Left lung (tissue), 4 donors: ENCODE measurements at regions not wholly inside any gene's neighbourhood (a gene's known extent, or its start where the extent isn't known, plus 50 kb on each side); places are given as distances from the start of the nearest gene placed in this dataset.

Experiments
- ATAC-seq: fragments of 200-7000 bp; cut with Tn5 transposase; one replicate; pipeline ENCODE4 v1.9.1; 2020; ENCODE audit warnings: moderate library complexity
- DNase-seq, 4 donors: peaks; one replicate each; pipeline ENCODE4 v3.0.0-alpha.2; 2013 to 2020
- H3K27ac ChIP-seq, 2 donors: fragments of 200-600 bp; sonication (generic) in 1 of 2; one replicate each; pipeline versions ENCODE4 v1.5.0 to v1.8.0; 2020 to 2021
- H3K27me3 ChIP-seq, 2 donors: fragments of 200-600 bp; sonication (generic) in 1 of 2; one replicate each; pipeline versions ENCODE4 v1.5.0 to v1.8.0; 2020 to 2021
- H3K36me3 ChIP-seq, 2 donors: fragments of 200-600 bp; sonication (generic) in 1 of 2; one replicate each; pipeline versions ENCODE4 v1.5.0 to v1.8.0; 2020 to 2021
- H3K4me1 ChIP-seq, 2 donors: fragments of 200-600 bp; one replicate each; pipeline ENCODE4 v1.8.0; 2021
- H3K4me3 ChIP-seq, 2 donors: fragments of 200-600 bp; sonication (generic) in 1 of 2; one replicate each; pipeline versions ENCODE4 v1.5.0 to v1.8.0; 2020 to 2021; ENCODE audit warnings: mild to moderate bottlenecking in 1 of 2
- H3K9me3 ChIP-seq, 2 donors: fragments of 200-600 bp; sonication (generic) in 1 of 2; one replicate each; pipeline versions ENCODE4 v1.5.0 to v1.8.0; 2020 to 2021
- intact Hi-C, 2 donors: fragments of 100-400 bp; cut with DNase I; formaldehyde crosslinking; loops; one replicate each; pipeline versions ENCODE4 v1.11.2 to v1.14.2; 2022
- TF ChIP-seq, protein P1 (sequence below), 2 donors: fragments of 200-600 bp; sonication (generic) in 1 of 2; IDR thresholded peaks; one replicate each; pipeline versions ENCODE4 v1.5.0 to v1.8.0; 2021; ENCODE audit warnings: antibody characterized with exemption in 2 of 2
- donor health status: DM: no; HTN: yes; CAD: no.
- donor health status: DM: no; HTN: no; CAD: no.

GRCh38 chr13:44680746-44681355 lies 104.7 kb upstream of the TSC22D1 start:
- DNase-seq (no peak), ATAC-seq (no peak)
- no peaks in the 10 kb centered on the region for H3K4me1 ChIP-seq
- TF ChIP-seq, protein P1, sequence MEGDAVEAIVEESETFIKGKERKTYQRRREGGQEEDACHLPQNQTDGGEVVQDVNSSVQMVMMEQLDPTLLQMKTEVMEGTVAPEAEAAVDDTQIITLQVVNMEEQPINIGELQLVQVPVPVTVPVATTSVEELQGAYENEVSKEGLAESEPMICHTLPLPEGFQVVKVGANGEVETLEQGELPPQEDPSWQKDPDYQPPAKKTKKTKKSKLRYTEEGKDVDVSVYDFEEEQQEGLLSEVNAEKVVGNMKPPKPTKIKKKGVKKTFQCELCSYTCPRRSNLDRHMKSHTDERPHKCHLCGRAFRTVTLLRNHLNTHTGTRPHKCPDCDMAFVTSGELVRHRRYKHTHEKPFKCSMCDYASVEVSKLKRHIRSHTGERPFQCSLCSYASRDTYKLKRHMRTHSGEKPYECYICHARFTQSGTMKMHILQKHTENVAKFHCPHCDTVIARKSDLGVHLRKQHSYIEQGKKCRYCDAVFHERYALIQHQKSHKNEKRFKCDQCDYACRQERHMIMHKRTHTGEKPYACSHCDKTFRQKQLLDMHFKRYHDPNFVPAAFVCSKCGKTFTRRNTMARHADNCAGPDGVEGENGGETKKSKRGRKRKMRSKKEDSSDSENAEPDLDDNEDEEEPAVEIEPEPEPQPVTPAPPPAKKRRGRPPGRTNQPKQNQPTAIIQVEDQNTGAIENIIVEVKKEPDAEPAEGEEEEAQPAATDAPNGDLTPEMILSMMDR (IDR thresholded peaks at IDR 0.05) = no peak
- intact Hi-C loops = no loop called here
- no peaks in the 10 kb centered on the region for H3K27me3 ChIP-seq
- no peak overlapping the region for H3K4me3 ChIP-seq
- H3K36me3 ChIP-seq = no peaks in the 10 kb centered on the region
- no peaks in the 10 kb centered on the region for H3K9me3 ChIP-seq
- H3K27ac ChIP-seq = no peak overlapping the region

- no peak for ATAC-seq
- H3K4me1 ChIP-seq = no peaks in the 10 kb centered on the region
- intact Hi-C loops = no loop called here
- no peak for DNase-seq
- H3K9me3 ChIP-seq = no peaks in the 10 kb centered on the region
- no peak overlapping the region for H3K4me3 ChIP-seq
- TF ChIP-seq, protein P1 (IDR thresholded peaks at IDR 0.05) = no peak
- H3K36me3 ChIP-seq = no peaks in the 10 kb centered on the region
- no peaks in the 10 kb centered on the region for H3K27me3 ChIP-seq
- H3K27ac ChIP-seq = no peak overlapping the region
These were observed 103.5 kb upstream of the TSC22D1 start for GRCh38 chr13:44679597-44679996.

GRCh38 chr13:44678197-44678596 lies 102.1 kb upstream of the TSC22D1 start:
- no peaks in the 10 kb centered on the region for H3K36me3 ChIP-seq
- H3K4me3 ChIP-seq = no peak overlapping the region
- intact Hi-C loops = no loop called here
- TF ChIP-seq, protein P1 (IDR thresholded peaks at IDR 0.05) = no peak
- ATAC-seq = no peak
- no peaks in the 10 kb centered on the region for H3K27me3 ChIP-seq
- H3K27ac ChIP-seq = no peak overlapping the region
- no peak for DNase-seq
- no peaks in the 10 kb centered on the region for H3K9me3 ChIP-seq
- H3K4me1 ChIP-seq = no peaks in the 10 kb centered on the region

GRCh38 chr13:44676534-44676933 lies 100.4 kb upstream of the TSC22D1 start:
- TF ChIP-seq, protein P1 (IDR thresholded peaks at IDR 0.05) = no peak
- ATAC-seq (no peak), DNase-seq (no peak)
- Histone ChIP-seq H3K4me1 (no peaks in the 10 kb centered on the region), H3K27ac (no peak overlapping the region), H3K4me3 (no peak overlapping the region), H3K9me3 (no peaks in the 10 kb centered on the region), H3K27me3 (no peaks in the 10 kb centered on the region), H3K36me3 (no peaks in the 10 kb centered on the region)
- intact Hi-C loops = no loop called here

GRCh38 chr13:44669534-44669933 lies 93.4 kb upstream of the TSC22D1 start:
- H3K36me3 ChIP-seq = no peaks in the 10 kb centered on the region
- DNase-seq = no peak
- intact Hi-C loops = no loop called here
- no peak for ATAC-seq
- no peaks in the 10 kb centered on the region for H3K9me3 ChIP-seq
- no peaks in the 10 kb centered on the region for H3K4me1 ChIP-seq
- no peaks in the 10 kb centered on the region for H3K27me3 ChIP-seq
- TF ChIP-seq, protein P1 (IDR thresholded peaks at IDR 0.05) = no peak
- no peak overlapping the region for H3K27ac ChIP-seq
- no peak overlapping the region for H3K4me3 ChIP-seq
